Osteocyte (in vitro differentiated cells): ENCODE measurements at regions not wholly inside any gene's neighbourhood (a gene's known extent, or its start where the extent isn't known, plus 50 kb on each side); places are given as distances from the start of the nearest gene placed in this dataset.

Experiments used
- DNase-seq: peaks from one replicate; pipeline ENCODE4 v3.0.0; 2021; ENCODE audit warnings: mixed read lengths; ENCODE audit not compliant: unreplicated experiment; ENCODE audit errors: extremely low spot score
- H3K27ac Mint-ChIP-seq: one replicate; pipeline ENCODE4 v1.8.0; 2021; ENCODE audit warnings: mild to moderate bottlenecking, mixed read lengths; ENCODE audit not compliant: unreplicated experiment
- H3K27me3 Mint-ChIP-seq: one replicate; pipeline ENCODE4 v1.8.0; 2021; ENCODE audit warnings: mixed read lengths; ENCODE audit not compliant: unreplicated experiment
- H3K36me3 Mint-ChIP-seq: one replicate; pipeline ENCODE4 v1.8.0; 2021; ENCODE audit warnings: mixed read lengths; ENCODE audit not compliant: unreplicated experiment
- H3K4me1 Mint-ChIP-seq: one replicate; pipeline ENCODE4 v1.8.0; 2021; ENCODE audit warnings: mixed read lengths; ENCODE audit not compliant: unreplicated experiment
- H3K4me3 Mint-ChIP-seq: one replicate; pipeline ENCODE4 v1.8.0; 2021; ENCODE audit warnings: mild to moderate bottlenecking, moderate library complexity, mixed read lengths; ENCODE audit not compliant: unreplicated experiment
- H3K9me3 Mint-ChIP-seq: one replicate; pipeline ENCODE4 v1.8.0; 2021; ENCODE audit warnings: mixed read lengths; ENCODE audit not compliant: unreplicated experiment
- TF ChIP-seq, protein P1 (sequence below): fragments of 200-600 bp; sonication (generic); IDR thresholded peaks from 2 replicates; pipeline ENCODE4 v1.5.0; 2021; ENCODE audit warnings: antibody characterized with exemption, mild to moderate bottlenecking, moderate library complexity

DNA sequence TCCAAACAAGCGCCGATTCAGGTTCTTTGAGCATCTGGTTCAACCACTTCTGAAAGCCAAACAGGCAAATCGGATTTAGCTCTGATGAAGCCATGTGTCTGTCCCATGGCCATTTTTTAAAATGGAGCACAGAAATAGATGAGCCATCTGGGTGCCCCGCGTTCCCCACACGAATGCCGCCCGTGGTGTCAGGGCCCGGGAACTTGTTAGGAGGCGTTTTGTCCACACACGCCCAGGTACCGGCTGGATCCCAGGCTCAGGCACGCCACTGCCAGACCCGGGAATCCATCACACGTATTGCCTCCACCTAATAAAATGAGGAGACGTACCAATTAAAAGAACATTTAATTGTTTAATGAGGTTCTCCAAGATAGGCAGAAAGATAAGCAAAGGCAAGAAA is 374.4 kb upstream of the SALL3 start:
- peaks cover 44% of the 10 kb centered on the region for H3K9me3 Mint-ChIP-seq
- TF ChIP-seq, protein P1, sequence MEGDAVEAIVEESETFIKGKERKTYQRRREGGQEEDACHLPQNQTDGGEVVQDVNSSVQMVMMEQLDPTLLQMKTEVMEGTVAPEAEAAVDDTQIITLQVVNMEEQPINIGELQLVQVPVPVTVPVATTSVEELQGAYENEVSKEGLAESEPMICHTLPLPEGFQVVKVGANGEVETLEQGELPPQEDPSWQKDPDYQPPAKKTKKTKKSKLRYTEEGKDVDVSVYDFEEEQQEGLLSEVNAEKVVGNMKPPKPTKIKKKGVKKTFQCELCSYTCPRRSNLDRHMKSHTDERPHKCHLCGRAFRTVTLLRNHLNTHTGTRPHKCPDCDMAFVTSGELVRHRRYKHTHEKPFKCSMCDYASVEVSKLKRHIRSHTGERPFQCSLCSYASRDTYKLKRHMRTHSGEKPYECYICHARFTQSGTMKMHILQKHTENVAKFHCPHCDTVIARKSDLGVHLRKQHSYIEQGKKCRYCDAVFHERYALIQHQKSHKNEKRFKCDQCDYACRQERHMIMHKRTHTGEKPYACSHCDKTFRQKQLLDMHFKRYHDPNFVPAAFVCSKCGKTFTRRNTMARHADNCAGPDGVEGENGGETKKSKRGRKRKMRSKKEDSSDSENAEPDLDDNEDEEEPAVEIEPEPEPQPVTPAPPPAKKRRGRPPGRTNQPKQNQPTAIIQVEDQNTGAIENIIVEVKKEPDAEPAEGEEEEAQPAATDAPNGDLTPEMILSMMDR: no peak
- H3K4me1 Mint-ChIP-seq: no peaks in the 10 kb centered on the region
- H3K4me3 Mint-ChIP-seq: no peak overlapping the region
- DNase-seq: peak; percentile 77
- H3K27ac Mint-ChIP-seq: no peak overlapping the region
- H3K27me3 Mint-ChIP-seq: no peaks in the 10 kb centered on the region
- no peaks in the 10 kb centered on the region for H3K36me3 Mint-ChIP-seq

DNA sequence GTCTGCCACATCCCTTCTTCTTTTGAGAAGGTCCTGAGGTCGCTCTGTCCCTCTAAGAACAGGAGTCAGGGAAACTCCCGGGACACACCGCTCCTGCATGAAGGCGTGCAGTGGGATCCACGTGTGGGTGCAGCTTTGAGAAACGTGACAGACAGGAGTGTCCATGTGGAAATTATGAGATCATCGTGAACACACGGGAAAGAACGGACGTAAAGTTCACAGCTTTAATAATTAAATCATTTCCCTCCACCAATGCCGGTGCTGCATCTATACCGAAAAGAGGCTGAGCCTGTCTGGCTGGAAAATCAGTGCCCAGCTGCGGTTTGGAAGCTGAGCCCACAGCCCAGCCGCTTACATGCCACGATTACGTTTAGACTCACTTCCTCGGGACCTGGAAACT is 372.4 kb upstream of the SALL3 start:
- Mint-ChIP-seq H3K9me3 (peaks cover 46% of the 10 kb centered on the region), H3K4me1 (no peaks in the 10 kb centered on the region), H3K27ac (no peak overlapping the region), H3K36me3 (no peaks in the 10 kb centered on the region), H3K27me3 (no peaks in the 10 kb centered on the region), H3K4me3 (no peak overlapping the region)
- TF ChIP-seq, protein P1: no peak
- DNase-seq: no peak

DNA sequence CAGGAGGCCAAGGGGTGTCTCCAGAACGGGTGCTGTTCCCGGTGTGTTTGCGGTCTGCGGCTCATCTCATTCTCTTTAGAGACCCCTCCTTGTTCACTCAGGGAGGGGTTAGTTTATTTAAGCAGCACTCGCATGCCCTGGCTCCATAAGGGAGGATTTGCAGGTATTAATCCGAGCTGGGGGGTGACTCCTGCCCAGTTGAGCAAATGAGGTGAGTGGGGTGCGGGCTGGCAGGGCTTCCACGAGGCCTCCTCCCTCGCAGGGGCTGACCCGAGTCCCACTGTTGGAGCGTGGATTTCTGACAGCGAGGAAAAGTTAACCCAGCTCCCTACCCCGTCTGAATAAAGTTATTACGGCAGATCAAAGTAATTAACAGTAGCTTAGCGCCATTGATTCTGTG is 371.8 kb upstream of the SALL3 start:
- no peaks in the 10 kb centered on the region for H3K36me3 Mint-ChIP-seq
- H3K9me3 Mint-ChIP-seq: peaks cover 44% of the 10 kb centered on the region
- H3K27ac Mint-ChIP-seq: no peak overlapping the region
- H3K4me1 Mint-ChIP-seq: no peaks in the 10 kb centered on the region
- no peaks in the 10 kb centered on the region for H3K27me3 Mint-ChIP-seq
- H3K4me3 Mint-ChIP-seq: no peak overlapping the region
- TF ChIP-seq, protein P1: no peak
- peak; percentile 67 for DNase-seq

DNA sequence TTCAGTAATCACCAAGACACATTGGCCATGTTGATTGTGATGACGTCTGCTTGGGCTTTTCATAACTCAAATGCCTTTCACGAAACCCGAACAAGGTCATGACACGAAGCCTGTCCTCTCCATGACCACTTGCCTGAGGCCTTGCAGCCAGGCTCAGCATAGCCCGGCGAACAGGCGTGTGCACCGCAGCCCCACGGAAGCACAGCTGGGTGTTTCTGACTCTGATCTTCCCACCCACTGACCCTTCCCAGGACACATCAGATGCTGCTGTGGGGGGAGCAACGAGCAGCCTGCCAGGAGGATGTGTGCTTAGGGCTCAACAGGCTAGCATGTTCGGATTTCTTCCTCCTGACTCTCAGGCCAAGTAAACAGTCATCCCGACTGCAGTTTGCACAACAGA is 369.4 kb upstream of the SALL3 start:
- H3K4me3 Mint-ChIP-seq: no peak overlapping the region
- no peaks in the 10 kb centered on the region for H3K36me3 Mint-ChIP-seq
- TF ChIP-seq, protein P1: no peak
- DNase-seq: no peak
- no peaks in the 10 kb centered on the region for H3K4me1 Mint-ChIP-seq
- H3K27ac Mint-ChIP-seq: no peak overlapping the region
- H3K27me3 Mint-ChIP-seq: no peaks in the 10 kb centered on the region
- H3K9me3 Mint-ChIP-seq: peaks cover 34% of the 10 kb centered on the region

DNA sequence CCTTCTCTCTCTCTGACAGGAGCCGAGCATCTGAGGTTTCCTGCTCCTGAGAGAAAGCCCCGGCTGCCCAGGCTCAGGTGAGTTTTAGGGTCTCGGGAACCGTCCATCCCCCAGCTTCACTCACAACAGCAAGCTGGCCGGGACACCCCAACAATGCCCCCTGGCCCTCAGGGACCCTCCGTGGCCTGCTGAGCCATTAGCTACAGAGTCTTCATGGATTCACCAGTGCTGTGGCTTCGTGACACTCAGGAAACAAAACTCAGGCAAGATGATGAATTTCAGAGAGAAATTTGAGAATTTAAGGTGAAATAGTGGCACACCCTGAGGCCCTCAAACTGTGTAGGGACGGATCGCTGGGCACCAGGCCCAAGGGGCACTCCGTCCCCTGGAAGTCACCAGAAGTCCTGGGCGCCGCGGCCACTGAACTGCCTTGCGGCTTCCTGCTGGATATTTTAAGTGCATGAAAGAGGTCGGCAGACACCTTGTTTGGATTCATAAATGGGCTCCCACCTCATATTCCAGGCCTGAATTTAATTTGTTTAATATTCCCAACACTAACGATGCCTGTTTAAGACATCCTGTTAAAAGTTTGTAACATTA is 368.3 kb upstream of the SALL3 start:
- Mint-ChIP-seq H3K4me1 (no peaks in the 10 kb centered on the region), H3K27me3 (no peaks in the 10 kb centered on the region), H3K27ac (no peak overlapping the region), H3K36me3 (no peaks in the 10 kb centered on the region), H3K4me3 (no peak overlapping the region), H3K9me3 (peaks cover 41% of the 10 kb centered on the region)
- TF ChIP-seq, protein P1: no peak
- DNase-seq: peak; percentile 80
